ENCODE measurements at regions not wholly inside any gene's neighbourhood (a gene's known extent, or its start where the extent isn't known, plus 50 kb on each side); places are given as distances from the start of the nearest gene placed in this dataset.

DNA sequence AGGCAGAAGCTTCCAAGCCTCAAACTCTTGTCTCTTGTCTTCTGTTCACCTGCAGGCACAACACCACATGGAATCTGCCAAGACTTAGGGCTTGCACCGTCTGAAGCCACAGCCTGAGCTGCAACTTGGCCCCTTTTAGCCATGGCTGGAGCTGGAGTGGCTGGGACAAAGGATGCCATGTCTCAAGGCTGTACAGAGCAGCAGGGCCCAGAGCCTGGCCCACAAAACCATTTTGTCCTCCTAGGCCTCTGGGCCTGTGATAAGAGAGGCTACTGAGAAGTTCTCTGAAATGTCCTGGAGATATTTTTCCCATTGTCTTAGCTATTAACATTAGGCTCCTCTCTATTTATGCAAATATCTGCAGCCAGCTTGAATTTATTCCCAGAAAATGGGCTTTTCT is 330.8 kb downstream of the DTWD2 start:
- Histone ChIP-seq H3K4me2 (ENCODE audit: low read depth, low read length) (no peak overlapping the region), H3K79me2 (ENCODE audit: low read length) (no peaks in the 10 kb centered on the region), H3K9me3 (replicated peaks; ENCODE audit: insufficient read depth, low read length) (no peaks in the 10 kb centered on the region), H3K36me3 (replicated peaks; ENCODE audit: insufficient read depth, low read length) (no peaks in the 10 kb centered on the region), H3F3A (ENCODE audit: insufficient read depth, low read length) (no peaks in the 10 kb centered on the region), H3K4me1 (ENCODE audit: low read length) (no peaks in the 10 kb centered on the region), H3K27ac (ENCODE audit: low read length) (no peak overlapping the region), H3K9ac (ENCODE audit: low read length) (no peak overlapping the region), H2AFZ (ENCODE audit: low read length) (no peak overlapping the region), H4K20me1 (ENCODE audit: insufficient read depth, low read length) (no peaks in the 10 kb centered on the region), H3K27me3 (replicated peaks; ENCODE audit: insufficient read depth, low read length) (no peaks in the 10 kb centered on the region), H3K9me2 (replicated peaks; ENCODE audit: insufficient read depth, low read length) (no peaks in the 10 kb centered on the region), H3K4me3 (ENCODE audit: low read length) (no peak overlapping the region)
- TF ChIP-seq, protein P1, sequence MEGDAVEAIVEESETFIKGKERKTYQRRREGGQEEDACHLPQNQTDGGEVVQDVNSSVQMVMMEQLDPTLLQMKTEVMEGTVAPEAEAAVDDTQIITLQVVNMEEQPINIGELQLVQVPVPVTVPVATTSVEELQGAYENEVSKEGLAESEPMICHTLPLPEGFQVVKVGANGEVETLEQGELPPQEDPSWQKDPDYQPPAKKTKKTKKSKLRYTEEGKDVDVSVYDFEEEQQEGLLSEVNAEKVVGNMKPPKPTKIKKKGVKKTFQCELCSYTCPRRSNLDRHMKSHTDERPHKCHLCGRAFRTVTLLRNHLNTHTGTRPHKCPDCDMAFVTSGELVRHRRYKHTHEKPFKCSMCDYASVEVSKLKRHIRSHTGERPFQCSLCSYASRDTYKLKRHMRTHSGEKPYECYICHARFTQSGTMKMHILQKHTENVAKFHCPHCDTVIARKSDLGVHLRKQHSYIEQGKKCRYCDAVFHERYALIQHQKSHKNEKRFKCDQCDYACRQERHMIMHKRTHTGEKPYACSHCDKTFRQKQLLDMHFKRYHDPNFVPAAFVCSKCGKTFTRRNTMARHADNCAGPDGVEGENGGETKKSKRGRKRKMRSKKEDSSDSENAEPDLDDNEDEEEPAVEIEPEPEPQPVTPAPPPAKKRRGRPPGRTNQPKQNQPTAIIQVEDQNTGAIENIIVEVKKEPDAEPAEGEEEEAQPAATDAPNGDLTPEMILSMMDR (IDR thresholded peaks at IDR 0.05; ENCODE audit: low read length), result no peak
- no peak for TF ChIP-seq EZH2phosphoT487 (IDR thresholded peaks at IDR 0.05; ENCODE audit: low read length)
- TF ChIP-seq EZH2 (optimal IDR thresholded peaks at IDR 0.05; ENCODE audit: low read depth, low read length), result no peak
- DNase-seq, result no peak

DNA sequence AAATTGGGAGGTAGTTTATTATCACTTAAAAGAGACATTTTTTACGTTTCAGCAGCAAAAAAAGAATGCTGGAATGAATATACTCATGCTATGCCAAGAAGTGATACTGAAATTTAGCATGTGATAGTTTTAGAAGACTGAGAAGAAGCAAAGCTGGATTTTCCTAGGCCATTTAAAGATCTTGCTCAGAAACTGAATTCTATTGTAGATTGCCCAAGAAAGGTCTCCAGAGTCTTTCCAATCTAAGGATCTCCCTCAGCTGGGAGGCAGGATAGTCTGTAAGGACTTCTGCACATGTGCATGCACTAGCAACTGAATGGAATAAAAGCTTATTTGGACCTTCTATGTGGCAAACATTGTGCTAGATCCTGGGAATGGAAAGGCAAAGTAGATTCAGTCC is 334.5 kb downstream of the DTWD2 start:
- no peak overlapping the region for H3K4me2 ChIP-seq (ENCODE audit: low read depth, low read length)
- H3F3A ChIP-seq (ENCODE audit: insufficient read depth, low read length), result no peaks in the 10 kb centered on the region
- H3K27me3 ChIP-seq (replicated peaks; ENCODE audit: insufficient read depth, low read length), result no peaks in the 10 kb centered on the region
- no peaks in the 10 kb centered on the region for H3K36me3 ChIP-seq (replicated peaks; ENCODE audit: insufficient read depth, low read length)
- no peak overlapping the region for H3K27ac ChIP-seq (ENCODE audit: low read length)
- no peak overlapping the region for H3K4me3 ChIP-seq (ENCODE audit: low read length)
- no peaks in the 10 kb centered on the region for H3K9me2 ChIP-seq (replicated peaks; ENCODE audit: insufficient read depth, low read length)
- H2AFZ ChIP-seq (ENCODE audit: low read length), result no peak overlapping the region
- H3K79me2 ChIP-seq (ENCODE audit: low read length), result no peaks in the 10 kb centered on the region
- TF ChIP-seq, protein P1 (IDR thresholded peaks at IDR 0.05; ENCODE audit: low read length), result no peak
- TF ChIP-seq EZH2phosphoT487 (IDR thresholded peaks at IDR 0.05; ENCODE audit: low read length) (no peak), EZH2 (optimal IDR thresholded peaks at IDR 0.05; ENCODE audit: low read depth, low read length) (no peak)
- no peak overlapping the region for H3K9ac ChIP-seq (ENCODE audit: low read length)
- H3K9me3 ChIP-seq (replicated peaks; ENCODE audit: insufficient read depth, low read length), result no peaks in the 10 kb centered on the region
- H3K4me1 ChIP-seq (ENCODE audit: low read length), result no peaks in the 10 kb centered on the region
- H4K20me1 ChIP-seq (ENCODE audit: insufficient read depth, low read length), result no peaks in the 10 kb centered on the region
- no peak for DNase-seq

- Histone ChIP-seq H3K4me1 (ENCODE audit: low read length) (no peaks in the 10 kb centered on the region), H3K27ac (ENCODE audit: low read length) (no peak overlapping the region), H3F3A (ENCODE audit: insufficient read depth, low read length) (no peaks in the 10 kb centered on the region), H2AFZ (ENCODE audit: low read length) (no peak overlapping the region), H3K4me3 (ENCODE audit: low read length) (no peak overlapping the region), H3K9me3 (replicated peaks; ENCODE audit: insufficient read depth, low read length) (no peaks in the 10 kb centered on the region), H3K79me2 (ENCODE audit: low read length) (no peaks in the 10 kb centered on the region), H3K9me2 (replicated peaks; ENCODE audit: insufficient read depth, low read length) (no peaks in the 10 kb centered on the region), H3K36me3 (replicated peaks; ENCODE audit: insufficient read depth, low read length) (no peaks in the 10 kb centered on the region), H3K27me3 (replicated peaks; ENCODE audit: insufficient read depth, low read length) (no peaks in the 10 kb centered on the region), H4K20me1 (ENCODE audit: insufficient read depth, low read length) (no peaks in the 10 kb centered on the region), H3K9ac (ENCODE audit: low read length) (no peak overlapping the region), H3K4me2 (ENCODE audit: low read depth, low read length) (no peak overlapping the region)
- TF ChIP-seq EZH2 (optimal IDR thresholded peaks at IDR 0.05; ENCODE audit: low read depth, low read length), result no peak
- TF ChIP-seq EZH2phosphoT487 (IDR thresholded peaks at IDR 0.05; ENCODE audit: low read length), result no peak
- TF ChIP-seq, protein P1 (IDR thresholded peaks at IDR 0.05; ENCODE audit: low read length), result no peak
- DNase-seq, result no peak
Measured at GRCh38 chr5:118653183-118653582, 335.2 kb downstream of the DTWD2 start.
